ENCODE measurements at regions not wholly inside any gene's neighbourhood (a gene's known extent, or its start where the extent isn't known, plus 50 kb on each side); places are given as distances from the start of the nearest gene placed in this dataset.

DNA sequence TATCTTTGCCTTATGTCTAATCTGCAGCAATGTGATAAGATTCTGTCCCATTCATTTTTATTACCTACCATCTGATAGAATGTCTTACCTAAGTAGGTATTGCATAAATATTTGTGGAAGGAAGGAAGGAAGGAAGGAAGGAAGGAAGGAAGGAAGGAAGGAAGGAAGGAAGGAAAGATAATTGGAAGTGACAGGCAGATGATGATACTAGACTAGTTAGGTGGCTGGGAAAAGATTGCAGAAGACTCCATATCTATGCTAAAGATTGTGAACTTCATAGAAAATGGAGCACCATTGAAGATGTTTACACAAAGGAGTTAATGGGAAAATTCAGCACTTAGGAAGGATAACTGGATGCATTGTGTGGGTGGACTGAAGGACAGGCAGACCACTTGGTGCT is 909.0 kb downstream of the EPHA4 start:
- TF ChIP-seq, protein P1, sequence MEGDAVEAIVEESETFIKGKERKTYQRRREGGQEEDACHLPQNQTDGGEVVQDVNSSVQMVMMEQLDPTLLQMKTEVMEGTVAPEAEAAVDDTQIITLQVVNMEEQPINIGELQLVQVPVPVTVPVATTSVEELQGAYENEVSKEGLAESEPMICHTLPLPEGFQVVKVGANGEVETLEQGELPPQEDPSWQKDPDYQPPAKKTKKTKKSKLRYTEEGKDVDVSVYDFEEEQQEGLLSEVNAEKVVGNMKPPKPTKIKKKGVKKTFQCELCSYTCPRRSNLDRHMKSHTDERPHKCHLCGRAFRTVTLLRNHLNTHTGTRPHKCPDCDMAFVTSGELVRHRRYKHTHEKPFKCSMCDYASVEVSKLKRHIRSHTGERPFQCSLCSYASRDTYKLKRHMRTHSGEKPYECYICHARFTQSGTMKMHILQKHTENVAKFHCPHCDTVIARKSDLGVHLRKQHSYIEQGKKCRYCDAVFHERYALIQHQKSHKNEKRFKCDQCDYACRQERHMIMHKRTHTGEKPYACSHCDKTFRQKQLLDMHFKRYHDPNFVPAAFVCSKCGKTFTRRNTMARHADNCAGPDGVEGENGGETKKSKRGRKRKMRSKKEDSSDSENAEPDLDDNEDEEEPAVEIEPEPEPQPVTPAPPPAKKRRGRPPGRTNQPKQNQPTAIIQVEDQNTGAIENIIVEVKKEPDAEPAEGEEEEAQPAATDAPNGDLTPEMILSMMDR (conservative IDR thresholded peaks at IDR 0.05; ENCODE audit: low read length), result no peak
- TF ChIP-seq EZH2phosphoT487 (IDR thresholded peaks at IDR 0.05; ENCODE audit: borderline replicate concordance), result no peak

Data from Loucy (cell line).